OCI-LY7 (cell line): ENCODE measurements at regions not wholly inside any gene's neighbourhood (a gene's known extent, or its start where the extent isn't known, plus 50 kb on each side); places are given as distances from the start of the nearest gene placed in this dataset.

Experiments used
- CTCF ChIP-seq: fragments of 200-600 bp; sonication (generic); conservative IDR thresholded peaks from 2 replicates; pipeline ENCODE4 v1.5.1; 2014; ENCODE audit warnings: mild to moderate bottlenecking, antibody characterized with exemption, low read length, moderate library complexity, mixed read lengths
- EZH2phosphoT487 ChIP-seq: fragments of 200-600 bp; sonication (generic); IDR thresholded peaks from 2 replicates; pipeline ENCODE4 v1.6.1; 2018; ENCODE audit warnings: low read depth, borderline replicate concordance, mild to moderate bottlenecking, mixed run types, antibody characterized with exemption, low read length, moderate library complexity, mixed read lengths

GRCh38 chr15:93656041-93656440 is 567.0 kb upstream of the RGMA start:
- TF ChIP-seq CTCF (no peak), EZH2phosphoT487 (no peak)
